HepG2 (cell line): ENCODE measurements at regions not wholly inside any gene's neighbourhood (a gene's known extent, or its start where the extent isn't known, plus 50 kb on each side); places are given as distances from the start of the nearest gene placed in this dataset.

Source experiments
- ATAC-seq: fragments of 200-7000 bp; cut with Tn5 transposase; 3 replicates; pipeline ENCODE4 v1.9.1; 2020; ENCODE audit warnings: mild to moderate bottlenecking, moderate library complexity
- BruUV-seq: library from RNA; stranded (reverse); fragments of 400-500 nt; replicated peaks from 2 replicates; lab custom pipeline; 2021; lab: Mats Ljungman, UMichigan
- CTCF ChIA-PET: fragments of 300-600 bp; formaldehyde crosslinking; extraction: SDS; loops from one replicate; lab custom pipeline; 2021; ENCODE audit warnings: low total read pairs, inconsistent platforms, low intra/inter-chr PET ratio; lab: Yijun Ruan, JAX
- POLR2A ChIA-PET: fragments of 350-600 bp; sonication (Branson Sonifier 250); formaldehyde crosslinking; loops from one replicate; lab custom pipeline; 2020; ENCODE audit warnings: antibody characterized with exemption, inconsistent platforms; lab: Yijun Ruan, JAX
- DNase-seq: peaks from one replicate; pipeline ENCODE4 v3.0.0-alpha.2; 2015; ENCODE audit warnings: low spot score
- FAIRE-seq: peaks from 3 replicates; lab custom pipeline; 2011; peaks lifted over from hg19 to GRCh38; lab: Jason Lieb, UNC
- H2AFZ ChIP-seq: one replicate; pipeline ENCODE4 v1.6.1; 2011; ENCODE audit warnings: low read length, inconsistent platforms
- H3K27ac ChIP-seq: fragments of 300-600 bp; 3 replicates; pipeline ENCODE4 v1.8.0; 2011; ENCODE audit warnings: mixed run types, mild to moderate bottlenecking, mixed read lengths, low read length, inconsistent platforms; ENCODE audit not compliant: insufficient read depth; ENCODE audit errors: extremely low read length
- H3K27me3 ChIP-seq, 2 experiments: fragments of 200-600 bp in 1 of 2; 2 replicates in 1 of 2; 3 replicates in 1 of 2; pipeline versions ENCODE4 v1.6.0 to v1.8.0; 2011; ENCODE audit warnings: low read length in 2 of 2, mild to moderate bottlenecking in 2 of 2, moderate library complexity in 2 of 2, inconsistent platforms in 1 of 2; ENCODE audit not compliant: insufficient read depth in 2 of 2, control insufficient read depth in 1 of 2
- H3K36me3 ChIP-seq, 2 experiments: fragments of 200-600 bp in 1 of 2; replicated peaks in 1 of 2; 2 replicates in 1 of 2; 3 replicates in 1 of 2; pipeline versions ENCODE4 v1.5.1 to v1.8.0; 2011; ENCODE audit warnings: low read length in 2 of 2, inconsistent platforms in 1 of 2; ENCODE audit not compliant: insufficient read depth in 2 of 2, control insufficient read depth in 1 of 2
- H3K4me1 ChIP-seq: 2 replicates; pipeline ENCODE4 v1.5.1; 2012; ENCODE audit warnings: low read length, inconsistent platforms; ENCODE audit not compliant: insufficient read depth
- H3K4me2 ChIP-seq: 2 replicates; pipeline ENCODE4 v1.6.0; 2011; ENCODE audit warnings: low read depth, low read length, inconsistent platforms
- H3K4me3 ChIP-seq, 3 experiments: fragments of 200-600 bp in 1 of 3; sonication (generic), shearing (Covaris generic) in 1 of 3; replicated peaks in 1 of 3; 2 replicates each; pipeline ENCODE4 v1.5.1; 2011 to 2016; ENCODE audit warnings: low read length in 3 of 3, inconsistent platforms in 2 of 3, low read depth in 2 of 3, mild to moderate bottlenecking in 2 of 3, control low read depth in 1 of 3, mixed read lengths in 1 of 3; ENCODE audit not compliant: insufficient read depth in 1 of 3
- H3K79me2 ChIP-seq: one replicate; pipeline ENCODE4 v1.6.1; 2011; ENCODE audit warnings: low read length, inconsistent platforms; ENCODE audit not compliant: insufficient read depth
- H3K9ac ChIP-seq: 2 replicates; pipeline ENCODE4 v1.6.0; 2011; ENCODE audit warnings: mild to moderate bottlenecking, low read depth, low read length, inconsistent platforms; ENCODE audit not compliant: insufficient read depth
- H3K9me3 ChIP-seq: 2 replicates; pipeline ENCODE4 v1.5.1; 2012; ENCODE audit warnings: mild to moderate bottlenecking, low read length
- H4K20me1 ChIP-seq: 2 replicates; pipeline ENCODE4 v1.6.0; 2011; ENCODE audit warnings: inconsistent platforms, mild to moderate bottlenecking, low read length, moderate library complexity; ENCODE audit not compliant: insufficient read depth
- CC2D1A ChIP-seq: sonication (generic); formaldehyde crosslinking; IDR thresholded peaks from 2 replicates; pipeline ENCODE4 v1.8.1; 2023; ENCODE audit warnings: mild to moderate bottlenecking, missing genetic modification reagents
- HNRNPH1 ChIP-seq: fragments of 200-400 bp; formaldehyde crosslinking; optimal IDR thresholded peaks from 2 replicates; pipeline ENCODE3; 2017; ENCODE audit warnings: mild to moderate bottlenecking, low read depth, low read length
- KDM5A ChIP-seq: fragments of 200-600 bp; sonication (generic); IDR thresholded peaks from 2 replicates; pipeline ENCODE4 v1.7.0; 2018; ENCODE audit warnings: antibody characterized with exemption, mild to moderate bottlenecking, low read length, borderline replicate concordance
- MAZ ChIP-seq, 2 experiments: sonication (generic) in 1 of 2; formaldehyde crosslinking in 1 of 2; IDR thresholded peaks; 2 replicates each; pipeline versions ENCODE4 v1.5.0 to v1.6.1; 2012 to 2020; ENCODE audit warnings: low read depth in 2 of 2, mild to moderate bottlenecking in 2 of 2, borderline replicate concordance in 1 of 2, improper control_type of control experiment in 1 of 2, low read length in 1 of 2, missing genetic modification reagents in 1 of 2, moderate library complexity in 1 of 2
- MTERF4 ChIP-seq: sonication (generic); formaldehyde crosslinking; IDR thresholded peaks from 2 replicates; pipeline ENCODE4 v1.8.0; 2023; ENCODE audit warnings: mild to moderate bottlenecking, missing genetic modification reagents
- SAFB2 ChIP-seq: sonication (generic); formaldehyde crosslinking; IDR thresholded peaks from 2 replicates; pipeline ENCODE4 v1.5.1; 2020; ENCODE audit warnings: missing genetic modification reagents, low read depth, mild to moderate bottlenecking, borderline replicate concordance
- TFAP4 ChIP-seq: sonication (generic); IDR thresholded peaks from 2 replicates; pipeline ENCODE4 v1.6.1; 2016; ENCODE audit warnings: low read depth, borderline replicate concordance
- ZBTB34 ChIP-seq: sonication (generic); formaldehyde crosslinking; IDR thresholded peaks from 2 replicates; pipeline ENCODE4 v1.8.0; 2022; ENCODE audit warnings: mild to moderate bottlenecking, missing genetic modification reagents
- ZBTB42 ChIP-seq: sonication (generic); formaldehyde crosslinking; IDR thresholded peaks from 2 replicates; pipeline ENCODE4 v1.5.0; 2020; ENCODE audit warnings: mild to moderate bottlenecking, missing genetic modification reagents
- ZFP36L2 ChIP-seq: sonication (generic); formaldehyde crosslinking; IDR thresholded peaks from 2 replicates; pipeline ENCODE4 v1.4.0; 2020; ENCODE audit warnings: missing genetic modification reagents
- ZMAT5 ChIP-seq: sonication (generic); formaldehyde crosslinking; IDR thresholded peaks from 2 replicates; pipeline ENCODE4 v1.5.0; 2020; ENCODE audit warnings: mild to moderate bottlenecking, low read depth, missing genetic modification reagents, borderline replicate concordance
- ZNF550 ChIP-seq: sonication (generic); formaldehyde crosslinking; IDR thresholded peaks from 2 replicates; pipeline ENCODE4 v1.4.0; 2020; ENCODE audit warnings: mild to moderate bottlenecking, missing genetic modification reagents, borderline replicate concordance
- ZNF574 ChIP-seq: sonication (generic); formaldehyde crosslinking; IDR thresholded peaks from 2 replicates; pipeline ENCODE4 v1.4.0; 2020; ENCODE audit warnings: missing genetic modification reagents
- ZNF781 ChIP-seq: sonication (generic); formaldehyde crosslinking; IDR thresholded peaks from 2 replicates; pipeline ENCODE4 v1.5.1; 2020; ENCODE audit warnings: borderline replicate concordance, mild to moderate bottlenecking, missing genetic modification reagents; ENCODE audit errors: not compliant biosample characterization
- ZNF891 ChIP-seq: sonication (generic); formaldehyde crosslinking; IDR thresholded peaks from 2 replicates; pipeline ENCODE4 v1.5.0; 2020; ENCODE audit warnings: mild to moderate bottlenecking, missing genetic modification reagents
- WGBS: methylation state at CpG from one replicate; pipeline ENCODE4 v1.1.6; 2017; ENCODE audit warnings: low lambda C conversion rate; 5-methylcytosine and 5-hydroxymethylcytosine counted together
- in situ Hi-C: cut with HindIII; loops from 2 replicates; pipeline ENCODE4 v1.10.0; 2017; ENCODE audit warnings: low pct_unique_long_range_greater_than_20kb; ENCODE audit not compliant: extremely low pct_ligation_motif_present
- intact Hi-C: fragments of 100-400 bp; cut with micrococcal nuclease; formaldehyde crosslinking; loops from one replicate; pipeline ENCODE4 v1.10.0; 2022; ENCODE audit not compliant: unreplicated experiment

GRCh38 chr10:2881720-2882620 lies 185.4 kb upstream of the PFKP start:
- H3K27me3 ChIP-seq = peaks cover 2 to 24% of the 10 kb centered on the region in 2 experiments; a peak in 3 of 5 replicates
- no peak overlapping the region for H3K4me2 ChIP-seq
- in situ Hi-C loops = no loop called here
- H3K9ac ChIP-seq = no peak overlapping the region
- H2AFZ ChIP-seq = no peak overlapping the region
- H3K36me3 ChIP-seq = no peaks in the 10 kb centered on the region
- H3K4me1 ChIP-seq = no peaks in the 10 kb centered on the region
- FAIRE-seq (no peak), DNase-seq (no peak), ATAC-seq (no peak)
- no peaks in the 10 kb centered on the region for H4K20me1 ChIP-seq
- intact Hi-C loops = no loop called here
- ChIA-PET CTCF (no interaction called here), POLR2A (no interaction called here)
- no peaks in the 10 kb centered on the region for H3K9me3 ChIP-seq
- no peak overlapping the region for H3K4me3 ChIP-seq
- WGBS = 7% methylated on average over 6 of the region's 6 CpGs
- BruUV-seq = no TSS peak
- no peak overlapping the region for H3K27ac ChIP-seq
- H3K79me2 ChIP-seq = no peaks in the 10 kb centered on the region
- TF ChIP-seq TFAP4 = no peak
- no peak for TF ChIP-seq ZBTB42
- no peak for TF ChIP-seq ZMAT5 (CRISPR knock-in tag)
- no peak for TF ChIP-seq ZNF781
- no peak for TF ChIP-seq CC2D1A (CRISPR knock-in tag)
- no peak for TF ChIP-seq ZNF891 (CRISPR knock-in tag)
- TF ChIP-seq HNRNPH1 = no peak
- no peak for TF ChIP-seq ZFP36L2
- no peak for TF ChIP-seq MAZ (IDR thresholded peaks at IDR 0.05; ENCODE audit: borderline replicate concordance, low read depth, low read length)
- TF ChIP-seq MAZ (CRISPR knock-in tag; IDR thresholded peaks at IDR 0.05; ENCODE audit: low read depth) = no peak
- TF ChIP-seq ZNF550 (CRISPR knock-in tag) = no peak
- no peak for TF ChIP-seq ZNF574 (CRISPR knock-in tag)
- no peak for TF ChIP-seq ZBTB34 (CRISPR knock-in tag)
- TF ChIP-seq MTERF4 (CRISPR knock-in tag) = no peak
- TF ChIP-seq KDM5A = no peak
- no peak for TF ChIP-seq SAFB2
